ENCODE measurements at regions not wholly inside any gene's neighbourhood (a gene's known extent, or its start where the extent isn't known, plus 50 kb on each side); places are given as distances from the start of the nearest gene placed in this dataset.

DNA sequence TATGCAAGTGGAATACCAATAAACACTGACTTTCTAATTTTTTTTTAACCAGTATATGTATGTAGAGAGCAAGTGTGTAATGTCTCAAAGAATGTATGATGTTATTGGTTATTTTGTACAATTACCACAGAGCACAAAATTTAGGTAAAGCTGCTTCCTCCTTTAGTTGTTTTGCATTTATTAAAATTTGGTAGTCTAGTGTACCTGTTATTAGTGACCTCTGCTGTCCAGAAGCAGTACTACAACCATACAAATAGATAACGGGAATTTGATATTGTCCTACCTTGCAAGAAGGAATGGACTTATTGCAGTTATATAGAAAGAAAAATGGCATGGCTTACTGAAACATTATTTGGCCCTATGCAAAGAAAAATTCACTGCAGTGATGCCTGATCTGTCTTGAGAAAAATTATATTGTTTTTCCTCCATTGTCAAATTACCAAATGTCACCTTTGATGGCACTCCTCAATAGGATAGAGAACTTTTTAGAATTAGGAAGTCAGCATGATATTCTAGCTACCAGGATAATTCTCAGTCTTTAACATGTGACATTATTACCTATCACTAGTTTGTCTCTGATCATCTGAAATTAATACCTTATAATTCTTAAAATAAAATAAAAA is 153.9 kb upstream of the RMST start:
- TF ChIP-seq FOXP2 (optimal IDR thresholded peaks at IDR 0.05; ENCODE audit: borderline replicate concordance, extremely low read depth, extremely low read length, insufficient read depth): no peak
- TF ChIP-seq SIN3A (IDR thresholded peaks at IDR 0.05; ENCODE audit: borderline replicate concordance, insufficient read depth, low read length): no peak
- TF ChIP-seq POLR2AphosphoS5 (IDR thresholded peaks at IDR 0.05; ENCODE audit: low read depth, low read length): no peak
- no peak for TF ChIP-seq TAF1 (IDR thresholded peaks at IDR 0.05; ENCODE audit: borderline replicate concordance, insufficient read depth, low read length)
- TF ChIP-seq, protein P1, sequence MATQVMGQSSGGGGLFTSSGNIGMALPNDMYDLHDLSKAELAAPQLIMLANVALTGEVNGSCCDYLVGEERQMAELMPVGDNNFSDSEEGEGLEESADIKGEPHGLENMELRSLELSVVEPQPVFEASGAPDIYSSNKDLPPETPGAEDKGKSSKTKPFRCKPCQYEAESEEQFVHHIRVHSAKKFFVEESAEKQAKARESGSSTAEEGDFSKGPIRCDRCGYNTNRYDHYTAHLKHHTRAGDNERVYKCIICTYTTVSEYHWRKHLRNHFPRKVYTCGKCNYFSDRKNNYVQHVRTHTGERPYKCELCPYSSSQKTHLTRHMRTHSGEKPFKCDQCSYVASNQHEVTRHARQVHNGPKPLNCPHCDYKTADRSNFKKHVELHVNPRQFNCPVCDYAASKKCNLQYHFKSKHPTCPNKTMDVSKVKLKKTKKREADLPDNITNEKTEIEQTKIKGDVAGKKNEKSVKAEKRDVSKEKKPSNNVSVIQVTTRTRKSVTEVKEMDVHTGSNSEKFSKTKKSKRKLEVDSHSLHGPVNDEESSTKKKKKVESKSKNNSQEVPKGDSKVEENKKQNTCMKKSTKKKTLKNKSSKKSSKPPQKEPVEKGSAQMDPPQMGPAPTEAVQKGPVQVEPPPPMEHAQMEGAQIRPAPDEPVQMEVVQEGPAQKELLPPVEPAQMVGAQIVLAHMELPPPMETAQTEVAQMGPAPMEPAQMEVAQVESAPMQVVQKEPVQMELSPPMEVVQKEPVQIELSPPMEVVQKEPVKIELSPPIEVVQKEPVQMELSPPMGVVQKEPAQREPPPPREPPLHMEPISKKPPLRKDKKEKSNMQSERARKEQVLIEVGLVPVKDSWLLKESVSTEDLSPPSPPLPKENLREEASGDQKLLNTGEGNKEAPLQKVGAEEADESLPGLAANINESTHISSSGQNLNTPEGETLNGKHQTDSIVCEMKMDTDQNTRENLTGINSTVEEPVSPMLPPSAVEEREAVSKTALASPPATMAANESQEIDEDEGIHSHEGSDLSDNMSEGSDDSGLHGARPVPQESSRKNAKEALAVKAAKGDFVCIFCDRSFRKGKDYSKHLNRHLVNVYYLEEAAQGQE (IDR thresholded peaks at IDR 0.05; ENCODE audit: insufficient read depth in 1 of 2, low read depth in 2 of 2, low read length in 2 of 2): no peak

DNA sequence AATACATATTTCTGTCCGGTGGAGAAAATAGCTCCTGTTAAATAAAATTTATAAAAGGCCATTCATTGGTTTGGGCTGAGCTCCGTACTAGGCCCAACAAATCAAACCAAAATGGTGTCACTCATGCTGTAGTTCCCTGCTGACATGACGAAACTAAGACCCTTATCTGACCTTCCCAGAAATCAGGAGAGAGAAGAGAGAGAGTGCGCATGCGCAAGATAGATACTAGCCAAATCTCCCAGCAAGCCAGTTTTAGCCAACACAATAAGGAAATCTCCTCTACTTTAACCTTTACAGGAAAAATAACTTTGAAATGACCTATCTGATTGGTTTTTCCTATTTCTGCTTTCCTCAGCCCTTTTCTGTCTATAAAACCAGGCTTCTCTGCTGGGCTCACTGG is 152.7 kb upstream of the RMST start:
- no peak for TF ChIP-seq POLR2AphosphoS5 (IDR thresholded peaks at IDR 0.05; ENCODE audit: low read depth, low read length)
- TF ChIP-seq FOXP2 (optimal IDR thresholded peaks at IDR 0.05; ENCODE audit: borderline replicate concordance, extremely low read depth, extremely low read length, insufficient read depth): no peak
- TF ChIP-seq SIN3A (IDR thresholded peaks at IDR 0.05; ENCODE audit: borderline replicate concordance, insufficient read depth, low read length): no peak
- TF ChIP-seq TAF1 (IDR thresholded peaks at IDR 0.05; ENCODE audit: borderline replicate concordance, insufficient read depth, low read length): no peak
- TF ChIP-seq, protein P1 (IDR thresholded peaks at IDR 0.05; ENCODE audit: insufficient read depth in 1 of 2, low read depth in 2 of 2, low read length in 2 of 2): no peak

DNA sequence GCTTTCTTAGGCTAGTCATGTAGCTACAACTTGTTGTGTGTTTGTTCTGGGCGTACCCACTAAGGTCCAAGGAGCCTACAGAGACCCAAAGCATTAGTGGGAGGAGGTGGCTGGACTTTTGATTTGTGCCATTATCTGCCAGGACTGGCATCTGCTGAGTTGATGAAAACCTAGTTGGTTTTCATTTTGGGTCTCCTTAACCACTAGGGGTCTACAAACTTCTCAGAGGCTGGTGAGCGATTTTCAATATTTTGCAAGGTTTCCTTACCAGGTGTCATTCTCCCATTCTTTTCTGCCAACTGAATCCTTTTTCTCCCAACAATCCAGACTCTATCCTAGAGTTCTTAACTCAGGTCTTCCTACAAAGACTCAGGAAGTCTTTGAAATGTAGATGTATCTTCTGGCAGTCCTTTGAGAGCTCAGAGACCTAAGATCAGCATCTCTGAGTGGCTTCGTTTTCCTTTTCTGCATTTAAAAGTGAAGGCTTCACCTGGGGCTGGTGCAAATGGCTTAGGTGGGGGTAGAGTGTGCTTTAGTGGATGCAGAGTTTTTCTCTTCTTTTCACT is 150.0 kb upstream of the RMST start:
- TF ChIP-seq, protein P1 (IDR thresholded peaks at IDR 0.05; ENCODE audit: insufficient read depth in 1 of 2, low read depth in 2 of 2, low read length in 2 of 2): no peak
- TF ChIP-seq FOXP2 (optimal IDR thresholded peaks at IDR 0.05; ENCODE audit: borderline replicate concordance, extremely low read depth, extremely low read length, insufficient read depth) (no peak), TAF1 (IDR thresholded peaks at IDR 0.05; ENCODE audit: borderline replicate concordance, insufficient read depth, low read length) (no peak), POLR2AphosphoS5 (IDR thresholded peaks at IDR 0.05; ENCODE audit: low read depth, low read length) (no peak), SIN3A (IDR thresholded peaks at IDR 0.05; ENCODE audit: borderline replicate concordance, insufficient read depth, low read length) (no peak)

DNA sequence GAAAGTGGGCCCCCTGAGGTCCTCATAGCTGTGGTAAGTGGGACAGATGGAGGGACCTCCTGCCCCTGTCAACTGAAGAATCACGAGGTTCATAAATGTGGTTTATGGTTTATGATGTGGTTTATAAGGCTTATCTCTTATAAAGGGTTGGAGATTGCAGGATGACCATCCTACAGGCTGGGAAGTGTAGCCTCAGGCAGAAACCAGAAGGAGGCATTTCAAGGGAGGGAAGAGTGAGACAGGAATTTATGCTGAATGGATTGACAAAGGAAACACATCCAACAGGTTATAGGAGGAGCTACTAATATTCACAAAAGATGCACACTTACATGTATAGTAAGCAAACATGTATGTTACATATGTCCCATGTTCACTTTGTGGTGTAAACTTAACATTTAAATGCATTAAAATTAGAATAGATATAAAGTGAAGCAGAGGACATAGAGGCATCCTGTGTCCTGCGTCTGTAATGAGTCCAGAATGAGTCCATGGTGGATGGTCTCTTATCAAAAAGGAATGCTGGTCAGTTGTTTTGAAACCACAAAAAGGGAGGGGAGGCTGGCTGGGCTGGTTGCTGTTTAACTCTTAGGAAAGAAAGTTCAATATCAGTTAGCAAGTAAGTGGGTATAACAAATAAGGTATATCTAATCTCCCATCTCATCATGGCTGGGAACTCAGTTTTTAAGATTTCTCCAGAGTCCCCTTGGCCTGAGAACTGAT is 149.0 kb upstream of the RMST start:
- TF ChIP-seq FOXP2 (optimal IDR thresholded peaks at IDR 0.05; ENCODE audit: borderline replicate concordance, extremely low read depth, extremely low read length, insufficient read depth): no peak

DNA sequence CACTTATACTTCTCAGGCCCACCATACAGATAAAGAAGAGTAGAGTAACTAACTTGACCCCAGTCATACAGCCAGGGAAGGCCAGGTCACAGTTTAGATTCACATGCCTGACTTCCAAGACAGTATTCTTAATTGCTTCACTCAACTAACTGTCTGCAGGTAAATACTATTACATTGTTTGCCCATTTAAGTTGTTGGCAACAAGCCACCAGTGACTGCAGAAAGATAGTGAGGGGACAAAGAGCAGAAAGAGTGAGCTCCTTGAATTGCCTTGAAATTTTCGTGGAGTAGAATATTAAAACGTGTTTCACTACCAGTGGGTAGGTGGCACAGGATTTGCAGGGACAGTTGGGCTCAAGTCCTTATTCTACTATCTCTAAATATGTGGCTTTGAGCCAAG is 146.3 kb upstream of the RMST start:
- TF ChIP-seq TAF1 (IDR thresholded peaks at IDR 0.05; ENCODE audit: borderline replicate concordance, insufficient read depth, low read length) (no peak), POLR2AphosphoS5 (IDR thresholded peaks at IDR 0.05; ENCODE audit: low read depth, low read length) (no peak), FOXP2 (optimal IDR thresholded peaks at IDR 0.05; ENCODE audit: borderline replicate concordance, extremely low read depth, extremely low read length, insufficient read depth) (no peak), SIN3A (IDR thresholded peaks at IDR 0.05; ENCODE audit: borderline replicate concordance, insufficient read depth, low read length) (no peak)
- TF ChIP-seq, protein P1 (IDR thresholded peaks at IDR 0.05; ENCODE audit: insufficient read depth in 1 of 2, low read depth in 2 of 2, low read length in 2 of 2): no peak
